GM18520 (cell line): ENCODE measurements at regions not wholly inside any gene's neighbourhood (a gene's known extent, or its start where the extent isn't known, plus 50 kb on each side); places are given as distances from the start of the nearest gene placed in this dataset.

Experiments
- ATAC-seq: cut with Tn5 transposase; IDR thresholded peaks from one replicate; pipeline ENCODE4 v1.9.1; 2021; ENCODE audit not compliant: unreplicated experiment

DNA sequence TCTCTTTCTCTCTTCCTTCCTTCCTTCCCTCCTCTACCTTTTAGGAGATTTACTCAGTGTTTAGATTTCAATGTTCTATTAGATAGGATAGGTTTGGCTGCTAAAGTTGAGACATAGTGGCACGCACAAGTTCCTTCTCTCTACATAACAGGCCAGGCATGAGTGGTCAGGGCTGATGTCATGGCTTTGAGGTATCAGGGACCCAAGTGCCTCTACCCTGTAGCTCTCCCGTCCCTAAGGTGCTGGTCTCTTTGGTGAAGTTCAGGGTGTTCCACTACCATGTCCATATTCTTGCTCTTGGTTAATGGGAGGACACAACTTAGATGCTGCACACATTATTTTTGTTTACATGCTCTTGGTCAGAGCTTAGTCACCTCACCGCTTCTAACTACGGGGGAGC lies 245.3 kb downstream of the QKI start:
- ATAC-seq = no peak

DNA sequence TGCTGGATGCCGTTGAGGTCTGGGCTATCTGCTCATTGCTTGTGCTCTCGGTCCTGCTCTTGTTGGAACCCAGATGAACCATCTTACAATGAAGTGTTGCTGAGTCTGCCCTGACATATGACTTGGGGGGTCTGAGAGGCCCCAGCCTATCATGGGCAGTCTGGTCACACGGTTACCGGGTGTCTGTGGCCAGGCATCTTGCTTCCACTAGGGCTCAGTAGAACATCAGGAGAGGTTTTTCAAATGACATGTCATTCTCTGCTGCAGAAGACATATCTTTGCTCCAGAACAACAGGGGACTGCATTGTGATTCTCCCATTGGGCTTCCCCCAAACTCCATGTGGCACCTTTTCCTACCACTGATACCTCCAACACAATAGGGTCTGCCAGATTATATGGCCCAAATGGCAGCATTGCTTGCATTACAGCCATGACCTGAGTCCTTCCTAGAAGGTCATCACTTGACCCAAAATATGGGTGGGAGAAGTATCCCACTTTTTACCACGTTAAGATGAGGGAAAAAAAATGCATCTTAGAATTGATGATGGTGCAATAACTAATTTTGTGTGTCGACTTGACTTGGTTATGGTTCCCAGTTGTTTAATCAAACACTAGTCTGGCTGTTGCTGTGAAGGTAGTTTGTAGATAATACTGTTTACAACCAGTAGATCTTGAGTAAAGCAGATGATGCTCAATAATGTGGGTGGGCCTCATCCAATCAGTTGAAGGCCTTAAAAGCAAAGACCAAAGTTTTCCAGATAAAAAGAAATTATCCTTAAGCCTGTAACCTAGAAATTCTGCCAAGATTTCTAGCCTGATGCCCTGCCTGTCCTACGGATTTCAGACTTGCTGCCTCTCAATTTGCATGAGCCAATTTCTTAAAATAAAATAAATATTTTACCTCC lies 241.0 kb downstream of the QKI start:
- no peak for ATAC-seq

DNA sequence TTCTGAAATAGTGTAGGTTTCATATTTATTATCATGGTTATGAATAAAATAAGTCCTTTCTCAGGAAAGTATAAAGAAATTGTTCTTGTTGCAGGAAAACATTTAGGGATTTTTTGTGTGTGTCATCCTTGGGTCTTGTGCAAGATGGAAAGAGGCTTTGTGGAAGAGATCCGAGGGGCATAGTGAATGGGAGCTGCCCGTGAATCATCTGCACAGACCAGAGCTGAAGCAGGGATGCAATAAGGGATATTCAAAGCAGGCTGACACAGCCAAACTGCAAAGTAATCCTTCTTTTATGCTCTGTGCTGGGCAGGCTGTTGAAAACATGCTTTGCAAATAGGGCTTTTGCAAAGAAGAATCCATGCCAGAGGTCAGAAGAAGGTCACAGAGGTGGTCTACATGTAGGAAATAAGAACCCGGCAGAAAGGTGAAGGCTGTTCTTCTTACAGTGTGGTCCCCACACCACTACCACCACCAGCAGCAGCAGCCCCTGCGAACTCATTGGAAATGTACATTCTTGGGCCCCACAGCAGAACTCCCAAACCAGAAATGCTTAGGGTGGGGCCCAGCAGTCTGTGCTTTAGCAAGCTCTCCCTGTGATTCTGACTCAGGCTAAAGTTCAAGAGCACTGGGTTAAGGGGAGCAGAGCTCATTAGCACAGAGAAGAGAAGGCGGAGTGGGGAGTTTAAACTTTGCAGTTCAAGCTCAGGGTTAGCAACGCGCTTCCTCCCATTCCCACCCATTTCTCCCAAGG lies 237.6 kb downstream of the QKI start:
- ATAC-seq = no peak

DNA sequence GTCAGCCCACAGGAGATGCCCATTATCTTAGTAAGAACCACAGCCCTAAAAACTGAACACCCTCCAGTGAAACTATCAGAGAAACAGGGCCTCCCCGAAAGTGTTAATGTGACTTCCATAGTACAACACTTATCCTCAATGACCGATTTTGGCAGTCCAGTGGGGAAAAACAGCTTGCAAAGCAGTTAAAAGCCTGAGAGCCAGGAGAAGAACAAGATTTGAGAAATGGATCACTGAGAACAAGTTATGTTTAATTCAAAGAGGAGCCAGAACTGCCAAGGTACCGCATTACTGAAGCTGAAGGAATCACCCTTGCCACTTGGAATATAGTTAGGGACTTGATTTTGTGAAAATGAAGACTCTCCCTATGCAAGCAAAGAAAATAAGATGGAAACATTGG lies 236.9 kb downstream of the QKI start:
- no peak for ATAC-seq

DNA sequence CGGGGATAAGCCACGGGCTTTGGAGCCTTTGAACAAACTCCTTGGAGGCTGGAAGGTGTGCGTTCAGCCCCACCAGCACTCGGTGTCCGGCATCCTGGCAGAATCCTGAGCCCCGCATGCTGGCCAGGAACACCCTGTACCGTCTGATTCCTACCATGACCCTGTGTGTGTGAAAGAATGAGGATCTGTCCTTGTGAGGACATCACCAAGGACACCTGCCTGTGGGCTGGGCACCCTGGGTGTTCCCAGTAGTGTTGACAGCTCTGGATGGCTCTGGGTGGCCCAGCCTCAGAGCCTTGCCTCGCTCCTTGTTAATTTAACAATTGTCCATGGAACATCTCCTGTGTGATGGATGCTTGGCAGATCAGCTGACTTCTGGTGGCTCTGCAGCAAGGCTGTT lies 234.3 kb downstream of the QKI start:
- no peak for ATAC-seq

DNA sequence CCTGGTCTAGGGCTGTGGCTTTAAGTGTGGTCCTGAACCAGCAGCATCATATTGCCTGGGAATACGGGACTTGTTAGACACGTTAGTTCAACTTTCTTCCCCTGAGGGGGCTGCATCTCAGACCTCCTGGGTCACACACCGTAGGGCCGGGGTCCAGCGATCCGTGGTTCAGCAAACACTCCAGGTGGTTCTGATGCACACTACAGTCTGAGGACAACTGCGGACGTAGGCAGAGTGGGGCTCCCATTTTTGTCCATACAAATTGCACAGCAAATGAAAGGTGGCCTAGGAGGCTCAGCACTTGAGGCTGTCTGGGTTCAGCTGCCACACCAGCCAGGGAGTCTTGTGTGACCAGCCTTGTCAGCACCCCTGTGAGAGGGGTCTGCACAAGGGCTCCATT lies 233.1 kb downstream of the QKI start:
- ATAC-seq = no peak

DNA sequence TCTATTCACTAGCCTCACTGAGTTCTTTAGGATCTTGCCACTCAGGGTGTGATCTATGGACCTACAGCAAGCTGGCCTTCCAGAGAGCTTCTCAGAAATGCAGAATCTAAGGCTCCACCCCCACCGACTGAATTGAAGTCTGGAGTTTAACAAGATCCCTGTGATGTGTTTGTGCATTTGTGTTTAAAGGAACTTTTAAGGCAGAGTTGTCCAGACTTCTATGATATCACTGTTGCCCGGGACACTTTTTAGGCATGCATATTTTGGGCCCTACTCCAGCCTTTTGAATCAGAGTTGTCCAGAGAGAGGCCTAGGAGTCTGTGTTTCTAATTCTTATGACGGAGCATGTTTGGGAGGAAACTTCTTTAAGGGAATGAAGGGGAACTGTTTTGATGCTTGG lies 232.3 kb downstream of the QKI start:
- no peak for ATAC-seq

DNA sequence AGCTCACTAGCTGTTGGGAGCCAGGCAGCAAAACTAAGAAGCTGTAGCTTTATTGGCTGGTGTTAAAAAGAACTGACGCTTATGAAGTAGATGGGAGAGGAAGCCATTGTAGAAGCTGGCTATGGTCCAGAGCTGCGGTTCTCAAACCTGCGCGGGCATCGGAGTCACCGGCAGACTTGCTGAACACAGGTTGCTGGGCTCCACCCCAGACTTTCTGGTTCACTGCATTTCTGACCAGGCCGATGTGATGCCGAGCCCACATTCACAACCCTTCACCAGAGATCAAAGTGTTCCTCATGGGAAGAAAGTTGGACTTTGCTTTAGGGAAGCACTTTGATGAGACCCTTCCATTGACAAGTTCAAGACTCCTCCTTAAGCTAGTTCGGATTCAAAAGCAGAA lies 231.6 kb downstream of the QKI start:
- ATAC-seq = no peak

DNA sequence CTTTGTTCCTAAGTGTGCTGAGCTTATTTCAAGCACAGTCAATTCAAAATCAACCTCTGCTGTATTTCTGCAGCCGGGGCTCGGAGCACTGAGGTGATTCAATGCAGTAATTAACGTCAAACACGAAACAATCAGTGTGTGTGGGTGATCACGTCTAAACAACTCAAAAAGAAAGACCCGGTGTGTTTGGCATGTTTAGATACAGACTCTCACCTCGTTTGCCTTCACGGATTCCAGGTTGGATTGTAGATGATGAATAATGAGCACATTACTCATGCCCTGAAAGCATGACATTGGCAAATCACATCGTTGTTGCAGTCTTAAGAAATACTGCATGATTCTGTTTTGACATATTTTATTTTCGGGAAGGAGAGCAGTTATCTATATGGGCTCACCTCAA lies 231.0 kb downstream of the QKI start:
- ATAC-seq = no peak

DNA sequence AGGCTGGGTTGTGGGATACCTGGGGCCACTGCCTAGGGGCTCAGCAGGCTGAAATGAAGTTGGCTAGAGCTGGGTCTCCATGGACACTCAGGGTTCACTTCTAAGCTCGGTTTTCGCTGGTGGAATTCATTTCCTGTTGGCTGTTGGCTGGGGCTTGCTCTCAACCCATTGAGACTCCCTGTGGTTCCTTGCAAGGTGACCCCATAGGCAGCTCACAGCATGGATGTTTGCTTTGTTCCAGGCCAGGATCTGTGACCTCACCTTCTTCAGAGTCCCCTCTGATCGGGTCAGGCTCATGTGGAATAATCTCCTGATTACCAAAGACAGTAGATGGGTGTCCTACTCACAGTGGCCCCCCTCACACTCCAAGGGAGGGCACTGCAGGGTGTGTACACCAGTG lies 229.3 kb downstream of the QKI start:
- ATAC-seq = no peak

DNA sequence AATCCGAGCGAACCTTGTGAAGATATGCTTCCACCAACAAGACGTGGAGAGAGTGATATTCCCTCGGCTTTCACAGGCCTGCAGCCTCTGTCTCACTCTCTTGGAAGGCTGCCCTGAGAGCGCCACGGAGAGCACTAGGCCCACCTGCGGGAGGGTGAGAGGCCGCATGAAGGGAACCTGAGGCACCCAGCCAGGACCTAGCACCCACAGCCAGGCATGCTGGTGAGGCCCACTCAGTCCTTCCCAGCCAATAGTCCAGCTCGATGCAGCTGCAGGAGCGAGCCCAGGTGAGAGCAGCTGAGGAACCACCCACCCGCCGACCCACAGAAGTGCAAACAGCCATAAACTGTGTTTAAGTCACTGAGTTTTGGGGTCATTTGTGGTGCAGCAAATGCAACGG lies 227.2 kb downstream of the QKI start:
- ATAC-seq = no peak

DNA sequence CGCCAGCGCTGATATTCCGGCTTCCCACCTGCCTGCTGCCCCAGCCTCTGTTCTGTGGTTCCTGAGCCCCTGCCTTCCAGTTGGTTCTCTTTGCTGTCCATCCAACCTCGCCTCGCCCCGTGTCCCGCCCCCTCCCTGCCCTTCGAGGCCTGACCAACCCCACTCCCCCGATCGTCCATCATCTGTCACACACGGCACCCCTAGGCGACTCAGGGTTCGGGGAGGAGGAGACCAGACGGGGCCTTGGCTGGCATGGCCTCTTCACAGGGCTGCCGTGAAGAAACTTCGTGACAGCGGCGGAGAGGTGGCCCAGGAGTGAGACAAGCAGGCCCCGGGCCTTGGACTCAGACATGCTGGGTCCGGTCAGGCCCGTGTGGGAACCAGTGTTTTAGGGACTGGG lies 226.1 kb downstream of the QKI start:
- ATAC-seq = no peak

DNA sequence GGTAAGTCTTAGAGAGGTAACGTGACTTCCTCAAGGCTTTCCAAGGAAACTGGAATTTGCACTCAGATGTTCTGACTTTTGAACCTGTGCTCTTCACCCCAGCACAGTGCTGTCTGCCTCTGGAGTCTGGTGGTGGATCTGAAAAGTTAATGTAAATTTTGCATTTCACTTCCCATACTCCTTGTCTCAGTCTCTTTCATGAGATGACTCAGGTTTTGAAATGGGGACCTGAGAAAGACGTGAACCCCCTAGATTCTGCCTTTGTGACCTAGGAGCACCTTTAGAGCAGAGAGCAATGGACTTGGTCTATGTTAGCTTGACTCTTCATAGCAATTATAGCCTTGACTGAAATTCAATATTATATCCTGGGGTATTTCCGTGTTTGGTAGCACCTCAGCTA lies 223.0 kb downstream of the QKI start:
- peak; percentile 77 for ATAC-seq

DNA sequence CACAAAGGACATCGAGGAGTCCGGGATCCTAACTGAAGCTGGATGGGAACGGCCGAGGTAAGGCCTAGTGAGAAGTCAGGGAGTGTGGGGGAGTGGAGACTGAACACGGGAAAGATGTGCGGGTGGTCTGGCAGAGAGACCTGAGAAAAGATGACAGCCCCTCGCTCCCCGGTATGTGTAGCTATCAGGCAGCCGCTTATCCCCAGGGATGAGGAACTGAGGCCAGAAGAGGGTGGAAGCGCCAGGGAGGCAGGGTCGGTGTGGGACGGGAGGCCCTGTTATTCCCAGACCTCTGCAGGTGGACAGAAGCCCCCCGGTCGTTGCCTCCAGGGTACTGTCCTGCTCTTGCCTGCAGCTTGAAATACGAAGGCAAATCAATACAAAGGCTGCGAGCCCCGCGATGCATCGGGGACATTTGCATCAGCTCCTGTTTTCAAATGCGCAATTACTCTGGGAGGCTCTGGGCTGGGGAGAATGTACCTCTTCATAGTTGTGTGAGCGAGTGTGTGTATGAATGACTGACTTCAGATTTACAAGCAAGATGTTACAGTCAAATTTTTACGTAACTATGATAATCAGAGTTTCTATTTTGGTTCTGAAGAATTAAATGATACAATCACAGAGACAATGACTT lies 221.3 kb downstream of the QKI start:
- ATAC-seq = no peak

DNA sequence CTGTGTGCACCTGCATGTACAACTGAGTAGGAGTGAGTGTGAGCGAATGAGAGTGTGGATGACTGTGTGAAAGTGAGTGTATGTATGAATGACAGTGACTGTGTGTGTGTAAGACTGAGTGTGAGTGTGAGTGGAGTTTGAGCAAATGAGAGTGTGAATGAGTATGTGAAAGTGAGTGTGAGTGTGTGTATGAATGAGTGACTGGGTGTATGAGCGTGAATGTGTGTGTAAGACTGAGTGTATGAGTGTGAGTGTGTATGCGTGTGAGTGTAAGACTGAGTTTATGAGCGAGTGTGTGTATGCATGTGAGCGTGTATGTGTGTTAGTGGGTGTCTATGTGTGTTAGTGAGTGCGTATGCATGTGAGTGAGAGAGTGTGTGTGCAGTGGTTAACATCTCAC lies 220.8 kb downstream of the QKI start:
- ATAC-seq = no peak

DNA sequence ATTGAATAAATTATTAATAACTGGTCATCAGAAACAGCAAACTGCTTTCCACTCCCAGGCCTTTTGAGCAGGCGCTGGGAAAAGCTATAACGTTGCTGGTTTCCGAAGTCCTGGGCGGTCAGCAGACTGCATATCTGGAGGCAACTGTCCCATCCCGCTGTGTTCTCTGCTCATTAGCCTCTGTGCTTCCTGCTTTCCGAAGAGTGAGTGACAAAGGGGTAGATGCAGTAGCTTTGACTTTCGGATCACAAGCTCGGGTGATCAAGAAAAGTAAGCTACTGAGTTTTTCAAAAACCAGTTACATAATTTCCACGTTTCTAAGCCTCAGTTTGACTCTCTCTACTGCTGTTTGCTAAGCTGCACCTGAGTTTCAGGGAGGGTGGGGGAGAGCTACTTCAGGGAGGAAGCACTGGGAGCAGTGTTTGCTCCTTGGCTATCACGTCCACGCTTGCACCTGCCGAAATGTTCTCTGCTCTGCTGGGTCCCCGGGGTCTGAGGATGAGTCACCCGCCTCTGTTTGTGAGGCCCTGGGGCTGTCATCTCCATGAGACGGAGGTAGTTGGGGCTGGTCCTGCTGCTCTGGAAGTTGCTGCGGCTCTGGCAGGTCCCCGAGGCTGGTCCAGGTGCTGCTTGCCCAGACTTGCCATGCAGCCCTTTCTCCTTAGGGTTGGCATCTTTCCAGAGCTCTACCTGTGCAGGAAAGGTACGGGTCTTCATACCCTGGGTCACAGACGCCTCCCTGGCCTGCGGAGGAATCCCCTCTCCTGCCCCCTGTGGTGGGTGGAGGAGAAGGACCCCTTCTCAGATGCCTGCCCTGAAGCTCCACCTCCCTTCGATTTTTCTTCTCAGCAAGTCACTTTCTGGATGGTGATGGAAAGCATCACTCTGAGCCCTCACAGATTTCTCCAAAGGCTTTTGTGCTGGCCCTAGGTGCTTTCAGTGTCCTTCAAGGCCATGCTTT lies 220.0 kb downstream of the QKI start:
- ATAC-seq = no peak

DNA sequence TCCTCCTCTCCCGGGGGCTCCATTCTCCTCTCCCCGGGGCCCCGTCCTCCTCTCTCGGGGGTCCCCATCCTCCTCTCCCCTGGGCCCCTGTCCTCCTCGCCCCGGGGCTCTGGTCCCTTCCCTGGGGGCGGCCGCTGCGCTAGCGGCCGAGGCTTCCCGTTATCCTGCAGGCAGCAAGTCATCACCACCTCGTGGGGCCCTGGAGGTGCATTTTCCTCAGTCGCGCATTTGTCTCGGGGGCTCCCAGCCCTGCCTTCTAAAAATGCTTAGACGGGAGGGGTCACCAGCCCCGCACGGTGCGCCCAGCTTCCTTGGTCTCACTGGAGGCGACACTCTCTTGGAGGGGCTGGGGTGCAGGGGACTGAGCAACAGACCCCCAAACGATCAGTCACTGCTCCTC lies 216.5 kb downstream of the QKI start:
- ATAC-seq = no peak

DNA sequence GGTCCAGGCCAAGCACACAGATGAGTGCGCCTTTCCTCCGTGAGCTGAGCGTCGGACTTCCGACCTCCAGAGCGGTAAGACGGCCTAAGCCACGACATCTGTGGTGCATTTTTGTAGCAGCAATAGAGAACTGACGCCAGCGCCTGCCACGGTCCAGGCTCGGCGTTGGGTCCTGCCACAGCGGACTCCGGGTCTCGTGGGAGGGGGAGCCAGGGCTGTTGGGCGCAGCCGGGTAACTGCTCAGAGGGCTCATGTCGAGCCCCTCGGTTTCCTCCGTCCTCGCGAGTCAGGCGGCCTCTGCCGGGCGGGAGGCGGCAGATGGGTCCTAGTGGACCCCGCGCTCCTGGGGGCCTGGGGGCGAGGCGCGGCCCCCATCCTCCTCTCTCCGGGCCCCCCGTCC lies 216.1 kb downstream of the QKI start:
- no peak for ATAC-seq

DNA sequence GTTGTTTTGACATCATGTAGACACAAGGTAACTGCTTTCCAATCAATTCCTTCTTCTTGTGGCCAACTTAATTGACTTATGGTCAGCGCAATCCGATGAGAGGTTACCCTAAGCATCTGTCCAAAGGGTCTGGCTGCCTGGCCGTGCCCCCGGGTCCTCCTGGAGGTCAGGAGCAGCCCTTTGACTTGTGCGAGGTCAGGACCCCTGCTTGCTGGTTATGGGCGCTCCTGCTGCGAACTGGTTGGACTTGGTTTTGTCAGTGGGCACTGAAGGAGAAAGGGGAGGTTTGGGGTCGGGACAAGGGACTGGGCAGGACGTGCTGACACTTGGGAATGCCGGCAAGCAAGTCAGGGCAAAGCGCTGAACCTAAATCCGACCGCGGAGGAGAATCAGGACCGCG lies 215.6 kb downstream of the QKI start:
- ATAC-seq = no peak
